ENCODE measurements at regions not wholly inside any gene's neighbourhood (a gene's known extent, or its start where the extent isn't known, plus 50 kb on each side); places are given as distances from the start of the nearest gene placed in this dataset.

GRCh38 chr2:195538937-195539336, 118.1 kb upstream of the SLC39A10 start:
- CTCF ChIA-PET, result no interaction called here

DNA sequence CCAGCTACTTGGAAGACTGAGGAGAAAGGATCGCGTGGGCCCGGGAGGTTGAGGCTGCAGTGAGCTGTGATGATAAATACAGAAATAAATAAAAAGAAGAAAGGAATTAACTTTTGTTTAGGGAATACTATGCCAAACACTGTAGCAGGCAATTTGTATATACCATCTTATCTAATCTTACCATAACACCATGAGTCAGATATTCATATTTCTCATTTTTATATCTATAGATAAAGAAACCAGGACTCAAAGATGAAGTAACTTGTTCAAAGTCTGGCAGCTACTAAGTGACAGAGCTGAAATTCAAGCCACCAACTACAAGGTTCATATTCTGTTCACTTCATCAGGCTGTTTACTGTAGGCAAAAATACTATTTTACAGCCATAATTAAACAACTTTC, 119.2 kb upstream of the SLC39A10 start:
- H3K4me2 ChIP-seq, result no peak overlapping the region

More at GRCh38 chr2:195538937-195539336, 118.1 kb upstream of the SLC39A10 start:
- Histone ChIP-seq H3K9me3 (ENCODE audit: insufficient read depth, low read depth) (no peaks in the 10 kb centered on the region), H3K9me2 (ENCODE audit: insufficient read depth) (no peaks in the 10 kb centered on the region), H3K27ac (no peak overlapping the region), H3K27me3 (ENCODE audit: insufficient read depth, low read depth) (no peaks in the 10 kb centered on the region), H3K79me2 (ENCODE audit: low read depth) (no peaks in the 10 kb centered on the region), H3K4me2 (no peak overlapping the region), H3K4me3 (no peak overlapping the region), H3K4me1 (replicated peaks; ENCODE audit: insufficient read depth) (no peaks in the 10 kb centered on the region), H3K36me3 (ENCODE audit: low read depth) (no peaks in the 10 kb centered on the region), H2AFZ (no peak overlapping the region), H4K20me1 (ENCODE audit: insufficient read depth) (no peaks in the 10 kb centered on the region), H3F3A (ENCODE audit: insufficient read depth, low read depth) (no peaks in the 10 kb centered on the region)
- no peak for TF ChIP-seq EZH2 (IDR thresholded peaks at IDR 0.05; ENCODE audit: low read depth)
- no peak for TF ChIP-seq CTCF (conservative IDR thresholded peaks at IDR 0.05)
- no peak for DNase-seq
- POLR2A ChIA-PET (ENCODE audit: unreplicated experiment), result no interaction called here
- intact Hi-C loops (cut with micrococcal nuclease; ENCODE audit: unreplicated experiment), result no loop called here
- no TSS peak for BruUV-seq (replicated peaks)

DNA sequence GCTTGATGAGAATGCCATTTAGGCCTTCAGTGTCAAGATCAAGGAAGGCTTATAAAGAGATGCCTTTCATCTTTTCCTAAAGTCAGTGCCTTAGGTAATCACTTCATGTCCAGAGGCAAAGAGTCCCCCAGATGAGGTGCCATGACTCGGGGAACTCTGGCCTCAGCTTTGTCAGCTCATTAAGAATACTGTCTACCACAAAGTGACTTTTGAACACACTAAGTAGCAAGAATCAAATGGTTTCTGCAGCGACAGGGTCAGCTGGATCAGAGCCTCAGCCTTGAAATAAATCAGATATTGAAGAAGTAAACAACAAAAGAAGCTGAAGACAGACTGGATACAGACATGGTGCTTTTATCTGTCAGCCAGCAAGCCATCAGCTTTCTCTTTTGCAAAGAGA, 120.1 kb upstream of the SLC39A10 start:
- H3K27me3 ChIP-seq (ENCODE audit: insufficient read depth, low read depth), result no peaks in the 10 kb centered on the region
- CTCF ChIA-PET, result no interaction called here
- H3K79me2 ChIP-seq (ENCODE audit: low read depth), result no peaks in the 10 kb centered on the region
- no peak overlapping the region for H3K4me3 ChIP-seq
- no peak overlapping the region for H3K27ac ChIP-seq
- no peaks in the 10 kb centered on the region for H4K20me1 ChIP-seq (ENCODE audit: insufficient read depth)
- POLR2A ChIA-PET (ENCODE audit: unreplicated experiment), result no interaction called here
- no peaks in the 10 kb centered on the region for H3F3A ChIP-seq (ENCODE audit: insufficient read depth, low read depth)
- H3K9me3 ChIP-seq (ENCODE audit: insufficient read depth, low read depth), result no peaks in the 10 kb centered on the region
- no peaks in the 10 kb centered on the region for H3K9me2 ChIP-seq (ENCODE audit: insufficient read depth)
- no peak for DNase-seq
- TF ChIP-seq EZH2 (IDR thresholded peaks at IDR 0.05; ENCODE audit: low read depth) (no peak), CTCF (conservative IDR thresholded peaks at IDR 0.05) (no peak)
- no peaks in the 10 kb centered on the region for H3K36me3 ChIP-seq (ENCODE audit: low read depth)
- H3K4me1 ChIP-seq (replicated peaks; ENCODE audit: insufficient read depth), result no peaks in the 10 kb centered on the region
- intact Hi-C loops (cut with micrococcal nuclease; ENCODE audit: unreplicated experiment), result no loop called here
- H2AFZ ChIP-seq, result no peak overlapping the region
- no TSS peak for BruUV-seq (replicated peaks)
- H3K4me2 ChIP-seq, result no peak overlapping the region

More for the DNA sequence above, 119.2 kb upstream of the SLC39A10 start:
- Histone ChIP-seq H3K4me1 (replicated peaks; ENCODE audit: insufficient read depth) (no peaks in the 10 kb centered on the region), H3K4me3 (no peak overlapping the region), H3K9me3 (ENCODE audit: insufficient read depth, low read depth) (no peaks in the 10 kb centered on the region), H3F3A (ENCODE audit: insufficient read depth, low read depth) (no peaks in the 10 kb centered on the region), H3K27ac (no peak overlapping the region), H3K27me3 (ENCODE audit: insufficient read depth, low read depth) (no peaks in the 10 kb centered on the region), H3K36me3 (ENCODE audit: low read depth) (no peaks in the 10 kb centered on the region), H2AFZ (no peak overlapping the region), H3K9me2 (ENCODE audit: insufficient read depth) (no peaks in the 10 kb centered on the region), H4K20me1 (ENCODE audit: insufficient read depth) (no peaks in the 10 kb centered on the region), H3K79me2 (ENCODE audit: low read depth) (no peaks in the 10 kb centered on the region)
- intact Hi-C loops (cut with micrococcal nuclease; ENCODE audit: unreplicated experiment), result no loop called here
- no TSS peak for BruUV-seq (replicated peaks)
- no peak for TF ChIP-seq CTCF (conservative IDR thresholded peaks at IDR 0.05)
- TF ChIP-seq EZH2 (IDR thresholded peaks at IDR 0.05; ENCODE audit: low read depth), result no peak
- ChIA-PET POLR2A (ENCODE audit: unreplicated experiment) (interaction anchor here (0.6 kb wide), 1 partner anchor 731 kb away, joined by 3 read pairs; no protein-coding TSS in a partner anchor), CTCF (no interaction called here)
- DNase-seq, result no peak

Data from PC-9 (cell line).